Activated CD4-positive, CD25-positive, alpha-beta regulatory T cell treated with anti-CD3 and anti-CD28 coated beads, Interleukin-2, amount 50 U/mL, for 24 hours (primary cell): ENCODE measurements at regions not wholly inside any gene's neighbourhood (a gene's known extent, or its start where the extent isn't known, plus 50 kb on each side); places are given as distances from the start of the nearest gene placed in this dataset.

Experiments
- ATAC-seq, 2 donors: fragments of 150-1000 bp; cut with Tn5 transposase; one replicate each; pipeline ENCODE4 v1.10.0; 2021; ENCODE audit warnings: mild to moderate bottlenecking in 1 of 2, moderate library complexity in 1 of 2

- no peak for ATAC-seq
Observed at GRCh38 chr12:30506411-30506810, 189.3 kb downstream of the IPO8 start.

DNA sequence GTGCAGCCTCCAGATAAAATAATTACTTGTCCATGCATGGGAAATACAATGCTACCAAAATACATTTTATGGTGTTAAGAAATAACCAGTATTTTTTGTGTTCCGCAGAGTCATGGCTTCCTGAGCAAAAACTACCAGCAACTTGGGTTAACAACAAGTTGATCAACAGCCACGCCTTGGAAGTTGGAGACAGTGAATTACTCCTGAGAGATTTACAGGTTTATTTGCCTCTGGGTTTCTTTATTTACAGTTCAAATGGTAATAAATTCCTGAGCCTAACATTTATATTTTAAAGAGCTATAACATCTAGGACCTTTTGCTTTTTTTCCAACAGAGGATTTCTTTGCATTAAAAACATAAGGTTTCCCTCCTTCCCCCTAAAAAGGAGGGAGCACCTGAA is 194.0 kb downstream of the IPO8 start:
- ATAC-seq, result no peak

- ATAC-seq, result no peak
Observed at GRCh38 chr12:30500532-30500931, 195.1 kb downstream of the IPO8 start.

GRCh38 chr12:30485230-30485890 is 210.3 kb downstream of the IPO8 start:
- no peak for ATAC-seq

DNA sequence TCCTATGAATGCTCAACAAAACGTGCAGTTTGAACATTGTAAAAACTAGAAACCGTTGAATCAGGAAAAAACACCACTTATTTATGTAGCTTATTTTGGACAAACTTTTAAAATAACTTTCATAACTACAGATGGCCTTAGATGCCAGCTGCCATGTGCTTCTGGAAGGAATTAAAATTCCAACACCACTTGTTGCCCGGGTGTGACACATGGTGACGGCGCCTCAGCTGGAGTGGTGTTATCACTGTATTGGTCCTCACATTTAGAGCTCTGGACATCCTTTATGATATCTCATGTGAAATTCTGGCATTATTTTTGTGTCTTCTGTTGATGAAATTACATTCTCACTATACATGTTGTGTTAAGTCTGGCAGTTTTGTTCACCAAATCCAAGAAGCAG is 211.0 kb downstream of the IPO8 start:
- no peak for ATAC-seq

DNA sequence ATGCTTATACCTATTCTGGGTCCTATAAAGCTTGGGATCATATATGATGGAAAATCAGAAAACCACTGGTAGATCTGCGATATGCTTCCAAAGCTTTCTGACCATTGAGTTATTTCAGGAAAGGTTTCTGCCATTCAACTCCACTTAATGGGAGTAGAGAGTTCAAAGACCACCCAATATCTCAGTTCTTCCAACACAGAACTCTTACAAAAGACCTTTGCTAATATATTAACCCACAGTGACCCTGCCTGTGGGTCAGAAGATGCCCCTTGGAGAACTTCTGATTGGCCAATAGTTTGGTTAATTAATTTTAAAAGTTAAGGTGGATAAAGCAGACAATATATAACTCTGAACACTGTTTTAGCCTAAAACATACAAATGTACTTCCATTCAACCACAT is 213.0 kb downstream of the IPO8 start:
- ATAC-seq, result no peak

GRCh38 chr12:30473274-30473673 is 222.4 kb downstream of the IPO8 start:
- no peak for ATAC-seq

DNA sequence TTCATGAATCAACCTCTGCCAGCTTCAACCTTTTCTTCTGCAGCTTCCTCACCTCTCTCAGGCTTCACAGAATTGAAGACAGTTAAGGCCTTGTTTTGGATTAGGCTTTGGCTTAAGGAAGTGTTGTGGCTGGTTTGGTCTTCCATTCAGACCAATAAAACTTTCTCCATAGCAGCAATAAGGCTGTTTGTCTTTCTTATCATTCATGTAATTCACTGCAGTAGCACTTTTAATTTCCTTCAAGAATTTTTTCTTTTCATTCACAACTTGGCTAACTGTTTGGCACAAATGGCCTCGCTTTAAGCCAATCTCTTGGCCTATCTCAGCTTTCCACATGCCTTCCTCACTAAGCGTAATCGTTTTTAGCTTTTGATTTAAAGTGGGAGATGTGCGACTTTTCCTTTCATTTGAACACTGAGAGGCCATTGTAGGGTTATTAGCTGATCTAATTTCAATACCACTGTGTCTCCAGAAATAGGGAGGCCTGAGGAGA is 229.5 kb downstream of the IPO8 start:
- no peak for ATAC-seq

DNA sequence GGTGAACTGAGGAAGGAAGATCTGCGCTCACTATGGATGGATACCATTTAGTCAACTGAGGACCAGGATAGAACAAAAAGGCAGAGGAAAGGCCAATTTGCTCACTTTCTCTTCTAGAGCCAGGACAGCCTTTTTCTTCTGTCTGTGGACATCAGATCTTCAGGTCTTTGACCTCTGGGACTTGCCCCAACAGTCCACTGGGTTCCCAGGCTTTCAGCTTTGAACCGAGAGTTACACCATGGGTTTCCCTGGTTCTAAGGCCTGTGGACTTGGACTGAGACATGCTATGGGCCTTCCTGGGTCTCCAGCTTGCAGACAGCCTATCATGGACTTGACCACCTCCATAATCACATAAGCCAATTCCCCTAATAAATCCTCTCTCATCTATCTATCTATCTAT is 232.0 kb downstream of the IPO8 start:
- ATAC-seq, result no peak

DNA sequence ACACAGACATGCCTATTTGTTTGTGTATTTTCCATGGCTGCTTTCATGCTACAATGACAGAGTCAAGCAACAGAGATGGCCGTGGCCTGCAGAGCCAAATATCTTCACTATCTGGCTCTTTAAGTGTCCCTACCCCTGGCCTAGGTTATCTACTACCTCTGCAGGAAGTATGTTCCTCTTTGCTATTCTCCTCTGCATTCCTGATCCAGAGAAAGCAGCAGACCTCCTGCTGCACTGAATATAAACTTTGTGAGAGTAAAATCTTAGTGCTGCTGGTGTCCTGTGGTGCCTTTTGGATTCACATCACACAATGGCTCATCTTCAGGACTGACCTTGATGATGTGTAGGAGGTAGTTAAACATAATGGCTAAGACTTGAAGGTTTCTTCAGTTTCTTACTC is 233.4 kb downstream of the IPO8 start:
- no peak for ATAC-seq

DNA sequence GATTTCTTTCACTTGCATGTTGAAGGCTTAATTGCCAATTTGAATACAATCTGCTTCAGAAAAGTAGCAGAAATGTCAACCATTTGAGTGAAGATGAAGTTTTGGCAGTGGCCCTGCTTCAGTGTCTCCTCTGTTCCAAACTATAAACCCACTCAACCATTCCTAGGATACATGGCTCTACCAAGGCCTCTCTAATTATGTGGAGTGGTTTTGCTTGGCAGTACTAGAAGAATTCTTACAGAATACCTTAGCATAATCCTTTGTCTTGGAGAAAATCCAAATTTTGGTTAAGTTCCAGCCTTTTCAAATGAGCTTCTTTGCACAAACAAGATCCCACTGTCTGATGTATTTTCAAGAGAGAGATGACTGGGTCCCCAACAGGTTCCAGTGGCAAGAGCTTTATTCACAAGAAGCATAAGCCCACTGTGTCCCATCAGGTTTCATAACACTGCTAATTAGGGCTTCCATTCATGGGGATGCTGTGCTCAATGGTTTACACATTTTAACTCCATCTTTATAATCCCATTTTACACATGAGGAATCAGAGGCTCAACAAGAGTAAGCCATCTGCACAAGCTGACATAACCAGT is 234.5 kb downstream of the IPO8 start:
- no peak for ATAC-seq

DNA sequence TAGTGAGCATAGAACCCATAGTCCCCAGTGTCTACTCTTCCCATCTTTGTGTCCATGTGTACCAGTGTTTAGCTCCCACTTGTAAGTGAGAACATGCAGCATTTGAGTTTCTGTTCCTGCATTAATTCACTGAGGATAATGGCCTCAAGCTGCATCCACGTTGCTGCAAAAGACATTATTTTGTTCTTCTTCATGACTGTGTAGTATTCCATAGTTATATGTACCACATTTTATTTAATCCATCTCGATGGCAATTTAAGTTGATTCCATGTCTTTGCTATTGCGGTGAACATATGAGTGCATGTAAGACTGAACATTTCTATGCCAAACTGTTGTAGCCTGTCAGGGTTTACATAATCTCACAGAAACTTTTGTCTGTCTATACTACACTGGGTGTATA is 237.2 kb downstream of the IPO8 start:
- no peak for ATAC-seq

DNA sequence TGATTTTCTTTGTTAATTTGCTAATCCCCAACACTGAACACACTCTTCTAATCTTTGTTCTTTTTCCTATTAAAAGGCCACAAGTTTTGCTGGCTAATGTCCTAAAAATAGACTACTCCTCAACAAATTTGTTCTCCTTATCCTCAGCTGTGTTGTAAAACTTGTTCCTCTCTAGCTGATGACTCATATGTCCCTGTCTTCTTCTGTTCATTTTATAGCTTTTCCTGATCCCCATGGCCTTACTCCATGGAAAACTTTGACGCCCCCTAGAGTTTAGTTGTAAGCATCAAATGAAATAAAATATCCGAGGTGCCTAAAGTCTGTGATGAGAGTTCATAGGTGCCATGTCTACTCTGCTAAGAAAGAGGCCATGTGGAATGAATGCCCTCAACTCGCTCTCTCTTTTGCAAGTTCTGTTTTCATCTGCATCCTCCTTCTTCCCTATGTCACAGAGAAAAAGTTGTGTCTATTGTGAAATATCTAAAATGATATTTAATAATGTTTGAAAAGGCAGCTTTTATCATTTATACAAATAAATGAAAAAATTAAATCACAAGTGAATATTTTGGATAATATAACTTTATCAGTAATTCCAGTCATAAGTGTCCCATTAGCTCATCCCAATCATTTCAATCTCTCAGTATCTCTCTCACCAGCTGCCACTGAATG is 237.9 kb downstream of the IPO8 start:
- no peak for ATAC-seq

DNA sequence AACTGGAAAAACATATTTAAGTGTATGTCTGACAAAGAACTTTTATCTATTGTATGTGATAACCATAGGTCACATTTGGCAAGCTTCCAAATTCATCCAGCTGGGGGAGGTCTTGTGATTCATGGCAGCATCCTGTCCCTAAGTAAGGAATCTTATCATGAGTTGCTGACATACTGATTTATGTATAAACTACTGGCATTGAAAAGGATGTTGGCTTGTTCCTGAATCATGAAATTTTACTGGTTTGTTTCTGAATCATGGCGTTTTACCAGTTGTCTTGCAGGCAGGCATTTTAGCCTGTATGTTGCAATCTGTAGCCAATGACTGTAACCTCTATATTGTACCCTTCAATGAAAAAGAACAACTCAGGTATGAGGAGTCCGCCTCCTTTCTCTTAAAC is 244.8 kb downstream of the IPO8 start:
- ATAC-seq, result no peak

DNA sequence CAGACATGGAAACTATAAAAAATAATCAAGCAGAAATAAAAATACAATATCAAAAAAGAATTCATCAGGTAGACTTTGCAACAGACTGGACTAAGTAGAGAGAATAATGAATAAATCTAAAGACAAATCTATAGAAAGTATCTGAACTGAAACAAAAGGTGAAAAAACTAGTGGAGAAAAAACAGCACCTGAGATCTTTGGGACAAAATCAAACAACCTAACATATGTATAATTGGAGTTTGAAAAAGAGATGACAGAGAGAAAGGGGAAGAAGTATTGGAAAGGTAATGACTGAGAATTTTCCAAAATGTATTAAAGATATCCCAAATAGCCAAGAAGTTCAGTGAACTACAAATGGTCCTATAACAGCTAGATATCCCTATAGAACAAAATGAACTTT is 245.4 kb downstream of the IPO8 start:
- ATAC-seq, result no peak

GRCh38 chr12:30448038-30448437 is 247.6 kb downstream of the IPO8 start:
- ATAC-seq, result no peak

DNA sequence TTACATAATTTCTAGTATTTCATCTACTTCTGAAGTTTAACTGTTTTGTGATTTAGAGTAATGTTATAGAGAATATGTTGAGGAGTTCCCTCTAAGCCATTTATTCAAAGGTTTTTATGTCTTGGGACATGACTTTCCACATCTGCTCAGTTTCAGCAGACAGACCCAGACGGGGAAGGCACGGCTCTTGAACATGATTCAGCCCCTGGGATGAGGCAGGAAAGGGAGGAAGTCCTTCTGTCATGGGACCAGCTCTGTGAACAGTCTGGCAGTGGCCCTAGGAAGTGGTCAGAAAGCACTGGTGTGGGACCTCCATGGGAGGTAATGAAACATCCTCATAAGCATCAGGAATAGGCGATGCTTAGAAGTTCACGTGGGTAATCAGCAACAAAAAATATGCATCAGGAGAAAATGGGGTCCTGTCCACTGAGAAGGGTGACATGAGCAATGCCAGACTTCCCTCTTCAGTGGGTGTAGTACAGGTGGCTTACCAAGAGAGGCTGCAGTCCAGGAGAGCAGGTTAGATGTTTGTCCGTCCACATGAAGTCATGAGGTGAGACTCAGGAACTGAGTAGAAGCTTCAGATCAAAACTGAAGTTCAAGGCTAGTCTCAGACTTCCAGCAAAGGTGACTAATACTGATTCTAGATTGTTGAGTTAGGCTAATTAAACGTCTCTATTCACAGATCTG is 248.5 kb downstream of the IPO8 start:
- ATAC-seq, result no peak

GRCh38 chr12:30442461-30442860 is 253.2 kb downstream of the IPO8 start:
- ATAC-seq, result no peak

GRCh38 chr12:30440826-30441602 is 254.7 kb downstream of the IPO8 start:
- no peak for ATAC-seq

DNA sequence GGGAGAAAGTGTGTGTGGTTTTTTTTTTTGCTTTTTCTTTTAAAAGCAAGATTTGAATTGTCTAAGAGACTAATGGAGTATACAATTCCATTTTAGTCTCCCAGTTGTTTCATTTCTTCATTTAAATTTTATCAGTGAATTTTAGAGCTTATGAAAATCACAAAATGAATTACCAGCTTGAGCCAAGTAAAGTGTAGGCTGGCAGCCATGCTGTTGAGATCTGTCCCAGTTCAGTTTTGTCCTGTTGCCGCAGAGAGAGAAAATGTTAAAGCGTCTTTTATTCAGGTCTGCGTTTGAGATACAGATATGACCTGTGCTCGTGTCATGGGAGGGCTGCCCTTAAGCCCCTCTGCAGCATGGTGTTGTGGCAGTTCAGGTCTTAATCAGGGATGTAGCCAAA is 256.5 kb downstream of the IPO8 start:
- ATAC-seq, result no peak

DNA sequence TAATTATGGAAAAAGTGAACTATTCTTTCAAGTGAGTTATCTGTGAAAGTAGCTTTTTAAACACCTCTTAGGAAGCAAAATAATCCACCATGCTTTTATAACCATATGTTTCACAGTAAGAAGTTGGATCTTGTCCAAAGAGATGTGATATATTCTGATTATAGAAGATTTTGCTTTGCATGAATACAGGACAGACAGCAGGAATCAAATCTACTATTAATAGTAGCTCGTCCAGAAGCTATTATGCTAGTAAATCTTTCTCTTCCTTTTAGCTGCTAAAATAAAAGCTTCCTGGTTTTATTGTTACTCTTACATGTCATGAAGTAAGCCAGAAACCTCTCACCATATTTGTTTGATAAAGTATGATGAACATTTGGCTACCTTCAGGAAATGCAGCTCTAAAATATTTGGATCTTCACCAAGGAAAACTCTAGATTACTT is 257.0 kb downstream of the IPO8 start:
- no peak for ATAC-seq

- no peak for ATAC-seq
Observed at GRCh38 chr12:30437616-30438015, 258.1 kb downstream of the IPO8 start.

DNA sequence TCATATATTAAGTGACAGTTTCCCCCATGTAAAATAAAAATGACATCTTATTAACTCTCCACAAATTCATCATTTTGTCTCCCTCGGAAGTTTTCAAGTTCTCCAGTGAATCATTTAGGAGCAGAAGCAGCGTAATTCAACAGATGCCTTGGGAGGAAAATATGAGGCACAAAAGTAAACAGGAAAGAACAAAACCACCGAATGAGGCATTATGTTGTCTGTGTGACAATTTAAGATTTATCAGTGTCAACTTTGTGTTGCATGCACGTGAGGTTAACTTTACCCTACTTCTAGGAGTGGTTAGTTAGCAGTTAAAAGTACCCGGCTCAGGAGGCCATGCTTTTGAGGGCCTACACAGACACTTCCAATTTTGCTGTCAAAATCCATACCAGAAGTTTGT is 258.6 kb downstream of the IPO8 start:
- ATAC-seq, result no peak
